ENCODE measurements at regions not wholly inside any gene's neighbourhood (a gene's known extent, or its start where the extent isn't known, plus 50 kb on each side); places are given as distances from the start of the nearest gene placed in this dataset.

DNA sequence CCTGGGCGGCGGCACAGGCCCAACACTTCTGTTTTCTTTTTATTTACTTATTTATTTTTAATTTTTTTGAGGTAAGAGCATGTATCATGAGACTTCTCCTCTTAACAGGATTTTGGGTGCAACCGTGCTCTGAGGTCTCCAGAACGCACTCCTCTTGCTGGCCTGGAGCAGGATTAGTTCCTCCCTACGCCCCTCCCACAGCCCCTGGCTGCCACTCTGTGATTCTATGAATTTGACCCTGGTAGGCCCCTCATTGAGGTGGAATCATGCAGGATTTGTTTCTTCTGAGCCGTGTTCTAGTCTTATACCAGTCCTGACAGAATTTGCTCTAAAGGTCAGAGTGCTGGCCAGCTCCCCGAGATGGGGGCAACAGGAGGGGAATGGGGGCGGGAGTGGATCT is 106.5 kb upstream of the HS6ST1 start:
- no peak overlapping the region for H3K9ac ChIP-seq (ENCODE audit: low read length in 5 of 5)
- peaks cover 0 to 3% (median 0%) of the 10 kb centered on the region in 5 donors for H3K27me3 ChIP-seq (ENCODE audit: control insufficient read depth in 5 of 5, insufficient read depth in 4 of 5, low read length in 5 of 5)
- H3K4me3 ChIP-seq (ENCODE audit: low read depth in 1 of 5, low read length in 5 of 5) = no peak overlapping the region
- peaks cover 4 to 17% (median 12%) of the 10 kb centered on the region in 5 donors for H3K9me3 ChIP-seq (ENCODE audit: control insufficient read depth in 5 of 5, low read length in 5 of 5)
- peaks cover 0 to 14% (median 11%) of the 10 kb centered on the region in 5 donors for H3K4me1 ChIP-seq (ENCODE audit: control insufficient read depth in 5 of 5, insufficient read depth in 5 of 5, low read length in 5 of 5)
- no peak overlapping the region for H3K27ac ChIP-seq (ENCODE audit: low read depth, low read length)
- no peaks in the 10 kb centered on the region for H3K36me3 ChIP-seq (ENCODE audit: control insufficient read depth in 5 of 5, insufficient read depth in 5 of 5, low read length in 5 of 5)

DNA sequence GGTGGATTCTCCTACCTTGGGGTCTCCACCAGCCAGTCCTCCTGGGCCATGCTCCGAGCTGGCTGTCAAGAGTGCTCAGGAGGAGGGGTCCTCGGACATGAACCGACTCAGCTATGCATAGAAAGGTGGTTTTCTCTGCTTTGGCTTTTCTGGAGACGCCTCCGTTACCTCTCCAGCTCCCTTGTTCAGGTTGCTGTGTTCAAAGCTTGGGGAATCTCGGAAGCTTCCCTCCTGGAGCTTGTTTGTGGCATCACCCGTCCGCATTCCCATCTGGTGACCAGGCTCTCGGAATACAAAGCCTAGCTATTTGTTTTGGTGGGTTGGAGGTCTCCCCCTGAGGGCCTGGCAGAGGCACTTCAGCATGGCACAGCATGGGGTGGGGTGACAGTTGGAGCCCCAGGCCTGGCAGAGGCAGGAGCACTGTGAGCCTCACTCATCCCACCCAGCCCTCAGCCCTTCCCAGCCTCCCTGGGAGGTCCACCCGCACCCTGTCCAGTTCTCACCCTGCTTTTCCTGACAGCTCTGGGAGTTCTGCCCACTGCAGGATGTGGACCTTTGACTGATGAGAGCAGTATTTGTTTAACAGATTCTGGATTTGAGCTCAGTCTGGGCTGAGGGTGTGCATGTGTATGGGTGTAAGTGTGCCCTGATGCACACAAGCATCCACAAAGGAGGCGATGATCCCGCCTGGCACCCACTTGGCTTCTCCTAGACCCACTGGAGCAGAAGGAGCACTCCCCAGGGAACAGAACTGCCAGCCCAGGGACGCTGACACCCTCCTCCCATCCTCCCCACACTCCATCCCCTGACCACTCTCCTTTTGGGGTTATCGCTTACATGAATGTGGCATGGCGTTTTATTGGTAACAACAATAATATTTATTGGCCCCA is 107.3 kb upstream of the HS6ST1 start:
- no peak overlapping the region for H3K27ac ChIP-seq (ENCODE audit: low read depth, low read length)

DNA sequence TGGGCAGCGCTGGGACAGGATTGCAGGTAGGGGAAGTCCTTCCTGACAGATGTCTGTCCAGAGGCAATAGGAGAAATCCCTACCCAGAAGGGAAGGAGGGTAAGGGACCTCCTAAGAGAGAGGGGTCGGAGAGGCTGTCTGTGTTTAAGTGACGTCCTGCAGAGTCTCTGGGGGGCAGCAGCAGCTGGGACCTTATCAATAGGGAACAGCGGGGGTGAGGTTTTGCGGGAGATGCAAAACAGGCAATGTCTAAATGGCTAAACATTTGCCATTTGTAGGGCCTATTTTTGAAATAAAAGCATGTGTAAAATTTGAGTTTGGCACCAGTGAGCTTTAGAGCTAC is 108.7 kb upstream of the HS6ST1 start:
- H3K27me3 ChIP-seq (ENCODE audit: control insufficient read depth in 5 of 5, insufficient read depth in 4 of 5, low read length in 5 of 5) = peaks cover 0 to 3% (median 0%) of the 10 kb centered on the region in 5 donors
- no peak overlapping the region for H3K4me3 ChIP-seq (ENCODE audit: low read depth in 1 of 5, low read length in 5 of 5)
- peaks cover 4 to 13% (median 12%) of the 10 kb centered on the region in 5 donors for H3K9me3 ChIP-seq (ENCODE audit: control insufficient read depth in 5 of 5, low read length in 5 of 5)
- no peaks in the 10 kb centered on the region for H3K36me3 ChIP-seq (ENCODE audit: control insufficient read depth in 5 of 5, insufficient read depth in 5 of 5, low read length in 5 of 5)
- no peak overlapping the region for H3K9ac ChIP-seq (ENCODE audit: low read length in 5 of 5)
- H3K27ac ChIP-seq (ENCODE audit: low read depth, low read length) = no peak overlapping the region
- H3K4me1 ChIP-seq (ENCODE audit: control insufficient read depth in 5 of 5, insufficient read depth in 5 of 5, low read length in 5 of 5) = peaks cover 0 to 14% (median 10%) of the 10 kb centered on the region in 5 donors

More for the DNA sequence above, 107.3 kb upstream of the HS6ST1 start:
- H3K27me3 ChIP-seq (ENCODE audit: control insufficient read depth in 5 of 5, insufficient read depth in 4 of 5, low read length in 5 of 5) = peaks cover 0 to 3% (median 0%) of the 10 kb centered on the region in 5 donors
- H3K4me3 ChIP-seq (ENCODE audit: low read depth in 1 of 5, low read length in 5 of 5) = no peak overlapping the region
- no peak overlapping the region for H3K9ac ChIP-seq (ENCODE audit: low read length in 5 of 5)
- H3K9me3 ChIP-seq (ENCODE audit: control insufficient read depth in 5 of 5, low read length in 5 of 5) = peaks cover 4 to 17% (median 13%) of the 10 kb centered on the region in 5 donors
- H3K36me3 ChIP-seq (ENCODE audit: control insufficient read depth in 5 of 5, insufficient read depth in 5 of 5, low read length in 5 of 5) = no peaks in the 10 kb centered on the region
- H3K4me1 ChIP-seq (ENCODE audit: control insufficient read depth in 5 of 5, insufficient read depth in 5 of 5, low read length in 5 of 5) = peaks cover 0 to 14% (median 10%) of the 10 kb centered on the region in 5 donors

DNA sequence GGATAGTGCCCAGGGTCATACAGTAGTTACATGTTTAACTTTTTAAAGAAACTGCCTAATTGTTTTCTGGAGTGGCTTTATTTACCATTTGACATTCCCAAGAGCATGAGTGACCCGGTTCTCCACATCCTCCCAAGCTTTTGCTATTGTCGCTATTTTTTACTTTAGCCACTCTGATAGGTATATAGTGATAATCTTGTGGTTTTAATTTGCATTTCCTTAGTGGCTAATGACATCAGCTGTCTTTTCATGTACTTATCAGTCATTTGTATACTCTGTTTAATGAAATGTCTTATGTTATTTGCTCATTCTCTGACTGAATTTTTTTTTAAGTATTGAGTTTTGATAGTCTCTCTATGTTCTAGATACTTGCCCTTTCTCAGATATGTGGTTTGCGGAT is 109.7 kb upstream of the HS6ST1 start:
- Histone ChIP-seq H3K4me3 (ENCODE audit: low read depth in 1 of 5, low read length in 5 of 5) (no peak overlapping the region), H3K27me3 (ENCODE audit: control insufficient read depth in 5 of 5, insufficient read depth in 4 of 5, low read length in 5 of 5) (peaks cover 0 to 3% (median 0%) of the 10 kb centered on the region in 5 donors), H3K36me3 (ENCODE audit: control insufficient read depth in 5 of 5, insufficient read depth in 5 of 5, low read length in 5 of 5) (no peaks in the 10 kb centered on the region), H3K9ac (ENCODE audit: low read length in 5 of 5) (no peak overlapping the region), H3K4me1 (ENCODE audit: control insufficient read depth in 5 of 5, insufficient read depth in 5 of 5, low read length in 5 of 5) (peaks cover 0 to 14% (median 10%) of the 10 kb centered on the region in 5 donors), H3K27ac (ENCODE audit: low read depth, low read length) (no peak overlapping the region), H3K9me3 (ENCODE audit: control insufficient read depth in 5 of 5, low read length in 5 of 5) (peaks cover 0 to 6% (median 4%) of the 10 kb centered on the region in 5 donors)

DNA sequence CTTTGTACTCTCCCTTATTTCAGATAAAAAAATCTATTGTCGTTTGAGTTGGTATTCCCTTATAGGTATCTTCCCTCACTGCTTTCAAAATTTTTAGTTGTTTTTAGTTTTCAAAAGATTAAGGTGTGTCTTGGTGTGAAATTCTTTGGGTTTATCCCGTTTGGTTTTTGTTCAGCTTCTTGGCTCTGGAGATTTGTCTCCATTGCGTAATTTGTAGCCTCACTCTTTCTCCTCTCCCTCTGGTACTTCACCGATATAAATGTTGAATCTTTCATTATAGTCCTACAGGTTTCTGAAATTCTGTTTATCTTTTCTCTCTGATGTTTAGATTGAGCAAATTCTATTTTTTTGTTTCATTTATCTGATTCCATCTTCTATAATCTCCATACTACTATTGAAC is 113.8 kb upstream of the HS6ST1 start:
- H3K36me3 ChIP-seq (ENCODE audit: control insufficient read depth in 5 of 5, insufficient read depth in 5 of 5, low read length in 5 of 5) = no peaks in the 10 kb centered on the region
- H3K9ac ChIP-seq (ENCODE audit: low read length in 5 of 5) = no peak overlapping the region
- peaks cover 0 to 6% (median 4%) of the 10 kb centered on the region in 5 donors for H3K9me3 ChIP-seq (ENCODE audit: control insufficient read depth in 5 of 5, low read length in 5 of 5)
- H3K4me3 ChIP-seq (ENCODE audit: low read depth in 1 of 5, low read length in 5 of 5) = no peak overlapping the region
- peaks cover 0 to 17% (median 0%) of the 10 kb centered on the region in 5 donors for H3K4me1 ChIP-seq (ENCODE audit: control insufficient read depth in 5 of 5, insufficient read depth in 5 of 5, low read length in 5 of 5)
- H3K27ac ChIP-seq (ENCODE audit: low read depth, low read length) = no peak overlapping the region
- H3K27me3 ChIP-seq (ENCODE audit: control insufficient read depth in 5 of 5, insufficient read depth in 4 of 5, low read length in 5 of 5) = no peaks in the 10 kb centered on the region

DNA sequence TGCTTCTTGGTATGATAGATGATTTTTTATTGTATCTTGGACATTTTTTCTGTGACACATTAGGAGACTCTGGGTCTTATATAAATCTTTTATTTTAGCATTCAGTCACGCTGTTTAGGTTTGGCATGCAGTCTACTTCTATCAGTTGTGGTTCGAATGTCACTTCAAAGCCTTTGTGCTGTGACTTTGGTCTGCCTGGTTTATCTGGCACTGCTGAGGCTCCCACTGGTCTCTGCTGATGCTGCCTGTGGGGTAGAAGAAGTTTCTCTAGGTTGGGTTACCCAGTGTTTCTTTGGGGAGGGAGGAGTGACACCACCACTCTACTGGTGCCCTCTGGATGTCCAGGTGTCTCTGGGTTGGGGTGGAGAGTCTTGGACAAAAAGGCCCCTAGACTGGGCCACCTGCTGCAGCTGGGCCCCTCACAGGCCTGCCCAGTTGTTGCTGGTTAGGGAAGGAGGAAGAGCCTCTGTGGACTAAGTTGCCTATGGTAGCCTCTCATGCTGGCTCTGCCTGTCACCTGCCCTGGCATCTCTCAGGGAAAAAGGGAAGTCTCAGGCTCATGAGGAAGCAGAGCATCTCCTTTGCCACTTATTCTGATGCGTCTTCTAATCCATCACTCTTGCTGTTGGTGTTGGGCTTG is 115.4 kb upstream of the HS6ST1 start:
- Histone ChIP-seq H3K9me3 (ENCODE audit: control insufficient read depth in 5 of 5, low read length in 5 of 5) (peaks cover 0 to 6% (median 4%) of the 10 kb centered on the region in 5 donors), H3K36me3 (ENCODE audit: control insufficient read depth in 5 of 5, insufficient read depth in 5 of 5, low read length in 5 of 5) (no peaks in the 10 kb centered on the region), H3K27me3 (ENCODE audit: control insufficient read depth in 5 of 5, insufficient read depth in 4 of 5, low read length in 5 of 5) (peaks cover 0 to 3% (median 0%) of the 10 kb centered on the region in 5 donors), H3K4me1 (ENCODE audit: control insufficient read depth in 5 of 5, insufficient read depth in 5 of 5, low read length in 5 of 5) (peaks cover 0 to 15% (median 0%) of the 10 kb centered on the region in 5 donors), H3K9ac (ENCODE audit: low read length in 5 of 5) (no peak overlapping the region), H3K4me3 (ENCODE audit: low read depth in 1 of 5, low read length in 5 of 5) (no peak overlapping the region), H3K27ac (ENCODE audit: low read depth, low read length) (no peak overlapping the region)

DNA sequence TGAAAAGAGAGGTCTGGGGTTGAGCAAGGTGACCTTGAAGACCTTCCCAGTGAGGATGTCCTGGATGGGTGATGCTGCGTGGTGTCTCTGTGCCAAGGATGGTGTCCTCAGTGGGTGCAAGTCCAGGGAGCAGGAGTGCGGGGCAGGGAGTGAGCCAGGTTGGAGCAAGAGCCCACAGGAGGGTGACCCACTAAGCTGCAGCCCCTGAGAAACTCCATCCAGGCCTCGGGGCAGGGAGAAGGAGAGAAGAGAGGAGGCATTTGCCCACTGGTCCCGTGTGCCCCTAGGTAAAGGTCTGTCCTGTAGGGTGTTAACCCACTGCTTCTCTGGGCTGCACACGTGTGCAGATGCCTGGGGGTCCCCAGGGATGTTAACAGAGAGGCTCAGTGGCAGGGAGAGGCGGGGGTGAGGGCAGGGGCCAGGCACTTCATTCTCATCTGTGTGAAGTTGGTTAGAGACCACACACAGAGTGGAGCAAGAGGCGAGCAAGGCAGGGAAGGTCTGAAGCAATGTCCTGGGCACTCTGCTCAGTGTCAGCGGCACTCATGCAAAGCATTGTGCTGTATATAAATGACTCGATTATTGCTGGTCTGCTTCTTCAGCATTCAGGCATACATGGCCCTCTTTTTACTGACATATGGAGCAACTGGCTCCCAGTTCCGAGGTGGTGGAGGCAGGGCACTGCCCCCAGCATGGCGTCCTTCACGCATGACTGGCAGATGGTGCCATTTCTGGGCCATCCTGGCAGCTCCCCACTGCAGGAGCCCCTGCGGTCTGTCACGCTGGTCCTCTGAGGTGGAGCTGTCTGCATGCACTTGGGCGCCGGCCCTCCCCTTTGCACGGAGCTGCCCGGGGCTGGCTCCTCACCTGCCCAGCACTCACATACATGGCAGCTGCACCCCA is 117.2 kb upstream of the HS6ST1 start:
- Histone ChIP-seq H3K27ac (ENCODE audit: low read depth, low read length) (no peak overlapping the region), H3K4me3 (ENCODE audit: low read depth in 1 of 5, low read length in 5 of 5) (no peak overlapping the region), H3K36me3 (ENCODE audit: control insufficient read depth in 5 of 5, insufficient read depth in 5 of 5, low read length in 5 of 5) (no peaks in the 10 kb centered on the region), H3K4me1 (ENCODE audit: control insufficient read depth in 5 of 5, insufficient read depth in 5 of 5, low read length in 5 of 5) (peaks cover 0 to 24% (median 5%) of the 10 kb centered on the region in 5 donors), H3K9ac (ENCODE audit: low read length in 5 of 5) (no peak overlapping the region), H3K27me3 (ENCODE audit: control insufficient read depth in 5 of 5, insufficient read depth in 4 of 5, low read length in 5 of 5) (peaks cover 0 to 3% (median 0%) of the 10 kb centered on the region in 5 donors), H3K9me3 (ENCODE audit: control insufficient read depth in 5 of 5, low read length in 5 of 5) (peaks cover 0 to 2% (median 0%) of the 10 kb centered on the region in 5 donors)

DNA sequence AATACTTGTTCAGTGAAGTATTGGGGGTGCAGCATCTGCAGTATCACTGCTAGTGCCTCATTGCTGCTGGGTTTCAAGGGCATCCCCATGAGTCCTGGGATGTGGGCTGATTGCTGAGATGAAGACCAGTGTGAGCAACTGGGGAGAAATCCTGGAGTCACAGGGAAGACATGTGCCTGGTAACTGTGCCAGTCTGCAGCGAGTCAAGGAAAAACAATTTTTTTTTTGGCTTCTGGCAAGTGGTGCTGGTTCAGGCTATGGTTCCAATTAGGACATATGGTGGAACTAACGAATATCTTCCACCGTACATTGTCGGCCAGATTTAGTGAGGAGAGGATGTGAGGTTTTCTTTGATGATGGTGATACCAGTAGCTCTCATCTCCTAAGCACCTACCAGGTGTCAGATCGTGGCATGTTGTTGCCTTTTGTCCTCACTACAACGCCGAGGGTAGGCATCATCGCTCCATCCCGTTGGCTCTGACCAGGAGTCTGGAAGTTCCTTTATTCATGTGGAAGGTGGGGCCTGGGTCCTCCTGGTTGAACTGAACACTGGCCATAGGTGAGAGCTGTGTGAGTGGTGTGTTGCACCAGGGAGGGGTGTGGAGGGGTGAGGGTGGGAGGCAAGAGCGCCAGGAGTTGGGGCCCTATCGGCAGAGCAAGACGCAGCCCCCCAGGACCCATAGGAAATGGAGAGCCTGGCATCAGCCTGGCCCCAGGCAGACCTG is 118.0 kb upstream of the HS6ST1 start:
- Histone ChIP-seq H3K27ac (ENCODE audit: low read depth, low read length) (no peak overlapping the region), H3K4me3 (ENCODE audit: low read depth in 1 of 5, low read length in 5 of 5) (no peak overlapping the region), H3K4me1 (ENCODE audit: control insufficient read depth in 5 of 5, insufficient read depth in 5 of 5, low read length in 5 of 5) (peaks cover 0 to 28% (median 12%) of the 10 kb centered on the region in 5 donors), H3K9ac (ENCODE audit: low read length in 5 of 5) (no peak overlapping the region), H3K27me3 (ENCODE audit: control insufficient read depth in 5 of 5, insufficient read depth in 4 of 5, low read length in 5 of 5) (peaks cover 0 to 3% (median 0%) of the 10 kb centered on the region in 5 donors), H3K9me3 (ENCODE audit: control insufficient read depth in 5 of 5, low read length in 5 of 5) (no peaks in the 10 kb centered on the region), H3K36me3 (ENCODE audit: control insufficient read depth in 5 of 5, insufficient read depth in 5 of 5, low read length in 5 of 5) (no peaks in the 10 kb centered on the region)

DNA sequence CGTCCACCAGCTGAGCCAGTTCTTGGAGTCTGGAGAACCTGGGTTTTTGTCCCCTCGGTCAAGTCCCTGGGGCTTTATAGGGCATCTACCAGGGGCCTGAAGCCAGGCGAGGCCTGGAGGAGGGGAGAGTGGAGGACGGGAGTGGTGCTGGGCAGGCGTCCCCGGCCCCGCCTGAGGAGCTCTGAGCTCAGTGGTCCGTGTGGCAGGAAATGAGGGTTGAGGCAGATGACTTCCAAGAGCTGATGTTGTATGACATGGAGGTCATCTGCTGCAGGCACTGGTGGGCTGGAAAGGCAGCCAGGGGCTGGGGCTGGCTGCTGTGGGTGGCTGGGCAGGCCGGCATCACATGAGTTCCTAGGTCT is 118.5 kb upstream of the HS6ST1 start:
- peaks cover 0 to 3% (median 0%) of the 10 kb centered on the region in 5 donors for H3K27me3 ChIP-seq (ENCODE audit: control insufficient read depth in 5 of 5, insufficient read depth in 4 of 5, low read length in 5 of 5)

More for the DNA sequence above, 118.5 kb upstream of the HS6ST1 start:
- Histone ChIP-seq H3K9ac (ENCODE audit: low read length in 5 of 5) (no peak overlapping the region), H3K36me3 (ENCODE audit: control insufficient read depth in 5 of 5, insufficient read depth in 5 of 5, low read length in 5 of 5) (no peaks in the 10 kb centered on the region), H3K9me3 (ENCODE audit: control insufficient read depth in 5 of 5, low read length in 5 of 5) (no peaks in the 10 kb centered on the region), H3K4me1 (ENCODE audit: control insufficient read depth in 5 of 5, insufficient read depth in 5 of 5, low read length in 5 of 5) (peaks cover 0 to 33% (median 15%) of the 10 kb centered on the region in 5 donors), H3K4me3 (ENCODE audit: low read depth in 1 of 5, low read length in 5 of 5) (no peak overlapping the region), H3K27ac (ENCODE audit: low read depth, low read length) (no peak overlapping the region)
